ENCODE measurements at regions not wholly inside any gene's neighbourhood (a gene's known extent, or its start where the extent isn't known, plus 50 kb on each side); places are given as distances from the start of the nearest gene placed in this dataset.

GRCh38 chr17:70370816-70371215 is 201.5 kb downstream of the KCNJ2 start:
- TF ChIP-seq EZH2 (IDR thresholded peaks at IDR 0.05; ENCODE audit: borderline replicate concordance) (no peak), CTCF (IDR thresholded peaks at IDR 0.05; ENCODE audit: poor library complexity) (no peak), EZH2phosphoT487 (IDR thresholded peaks at IDR 0.05; ENCODE audit: low read depth, severe bottlenecking, unreplicated experiment) (no peak)

All from hepatocyte (in vitro differentiated cells).